AG09319 (cell line): ENCODE measurements at regions not wholly inside any gene's neighbourhood (a gene's known extent, or its start where the extent isn't known, plus 50 kb on each side); places are given as distances from the start of the nearest gene placed in this dataset.

Experiments used
- DNase-seq: peaks from one replicate; pipeline ENCODE4 v3.0.0-alpha.2; 2010; ENCODE audit warnings: low read depth; ENCODE audit errors: extremely low read depth
- TF ChIP-seq, protein P1 (sequence below): IDR thresholded peaks from 2 replicates; pipeline ENCODE4 v1.5.1; 2011; ENCODE audit warnings: low read depth, mild to moderate bottlenecking, inconsistent platforms, low read length, moderate library complexity

DNA sequence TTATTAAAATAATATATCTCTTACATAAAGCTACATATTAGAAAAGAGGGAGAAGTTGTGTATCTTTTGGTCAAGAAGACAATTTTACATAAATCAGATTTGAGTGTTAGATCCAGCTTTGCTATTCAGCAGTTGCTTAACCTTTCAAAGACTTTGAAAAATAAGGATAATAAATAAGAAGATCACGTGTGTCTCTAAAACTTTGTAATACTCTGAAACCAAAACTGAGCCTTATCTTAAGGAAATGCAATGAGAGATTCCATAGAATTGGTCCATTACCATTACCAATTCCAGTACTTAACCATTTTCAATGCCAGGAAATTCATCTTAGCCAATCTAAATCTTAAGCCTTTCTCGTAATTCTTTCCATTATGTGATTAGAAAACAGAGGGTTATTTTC, 89.2 kb upstream of the COL5A2 start:
- no peak for DNase-seq
- TF ChIP-seq, protein P1, sequence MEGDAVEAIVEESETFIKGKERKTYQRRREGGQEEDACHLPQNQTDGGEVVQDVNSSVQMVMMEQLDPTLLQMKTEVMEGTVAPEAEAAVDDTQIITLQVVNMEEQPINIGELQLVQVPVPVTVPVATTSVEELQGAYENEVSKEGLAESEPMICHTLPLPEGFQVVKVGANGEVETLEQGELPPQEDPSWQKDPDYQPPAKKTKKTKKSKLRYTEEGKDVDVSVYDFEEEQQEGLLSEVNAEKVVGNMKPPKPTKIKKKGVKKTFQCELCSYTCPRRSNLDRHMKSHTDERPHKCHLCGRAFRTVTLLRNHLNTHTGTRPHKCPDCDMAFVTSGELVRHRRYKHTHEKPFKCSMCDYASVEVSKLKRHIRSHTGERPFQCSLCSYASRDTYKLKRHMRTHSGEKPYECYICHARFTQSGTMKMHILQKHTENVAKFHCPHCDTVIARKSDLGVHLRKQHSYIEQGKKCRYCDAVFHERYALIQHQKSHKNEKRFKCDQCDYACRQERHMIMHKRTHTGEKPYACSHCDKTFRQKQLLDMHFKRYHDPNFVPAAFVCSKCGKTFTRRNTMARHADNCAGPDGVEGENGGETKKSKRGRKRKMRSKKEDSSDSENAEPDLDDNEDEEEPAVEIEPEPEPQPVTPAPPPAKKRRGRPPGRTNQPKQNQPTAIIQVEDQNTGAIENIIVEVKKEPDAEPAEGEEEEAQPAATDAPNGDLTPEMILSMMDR: no peak

DNA sequence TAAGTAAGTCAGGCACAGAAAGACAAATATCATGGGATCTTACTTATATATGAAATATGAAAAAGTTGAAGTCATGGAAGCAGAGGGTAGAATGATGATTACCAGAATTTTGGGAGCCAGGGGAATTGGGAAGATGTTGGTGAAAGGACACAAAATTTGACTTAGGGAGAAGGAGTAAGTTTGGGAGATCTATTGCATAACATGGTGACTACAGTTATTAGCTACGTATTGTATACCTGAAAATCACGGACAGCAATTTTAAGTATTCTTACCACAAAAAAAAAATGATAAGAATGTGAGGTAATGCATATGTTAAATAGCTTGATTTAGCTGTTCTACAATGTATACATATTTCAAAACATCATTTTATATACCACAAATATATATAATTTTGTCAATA, 94.2 kb upstream of the COL5A2 start:
- TF ChIP-seq, protein P1: no peak
- no peak for DNase-seq

DNA sequence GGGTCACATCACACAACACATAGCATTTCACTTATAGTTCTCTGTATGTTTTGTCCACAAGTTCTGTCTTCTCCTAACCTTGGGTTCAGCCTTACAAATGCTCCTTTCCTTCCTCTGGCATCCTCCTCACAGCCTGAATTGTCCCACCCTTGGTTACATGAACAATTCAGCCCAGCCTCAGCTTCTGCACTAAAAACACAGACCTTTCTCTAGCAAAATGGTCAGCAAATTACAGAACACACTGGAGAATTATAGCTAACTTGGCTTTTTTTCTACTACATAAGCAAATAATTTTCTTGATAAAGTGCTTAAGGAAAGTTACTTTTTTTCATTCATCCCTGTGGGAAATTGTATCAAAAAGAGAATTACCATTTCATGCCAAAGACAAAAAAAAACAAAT, 94.8 kb upstream of the COL5A2 start:
- DNase-seq: no peak
- TF ChIP-seq, protein P1: no peak

DNA sequence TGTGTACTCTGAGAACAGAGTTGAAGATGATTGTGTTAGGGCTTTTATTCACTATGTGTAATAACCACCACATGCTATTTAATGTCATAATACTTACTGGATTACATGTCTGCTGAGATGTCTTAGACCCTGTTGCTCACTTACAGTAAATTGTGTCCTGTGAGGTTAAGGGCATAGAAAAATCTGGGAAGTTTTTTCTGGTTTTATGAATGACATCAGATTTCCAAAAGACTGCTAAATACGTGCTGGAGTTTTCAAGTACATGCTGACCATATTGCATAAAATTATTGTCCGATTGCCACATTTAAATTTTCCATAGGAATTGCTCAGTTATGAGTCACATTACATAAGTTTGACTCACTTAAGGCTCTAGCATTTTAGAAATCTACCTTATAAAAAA, 96.7 kb upstream of the COL5A2 start:
- no peak for DNase-seq
- TF ChIP-seq, protein P1: no peak

DNA sequence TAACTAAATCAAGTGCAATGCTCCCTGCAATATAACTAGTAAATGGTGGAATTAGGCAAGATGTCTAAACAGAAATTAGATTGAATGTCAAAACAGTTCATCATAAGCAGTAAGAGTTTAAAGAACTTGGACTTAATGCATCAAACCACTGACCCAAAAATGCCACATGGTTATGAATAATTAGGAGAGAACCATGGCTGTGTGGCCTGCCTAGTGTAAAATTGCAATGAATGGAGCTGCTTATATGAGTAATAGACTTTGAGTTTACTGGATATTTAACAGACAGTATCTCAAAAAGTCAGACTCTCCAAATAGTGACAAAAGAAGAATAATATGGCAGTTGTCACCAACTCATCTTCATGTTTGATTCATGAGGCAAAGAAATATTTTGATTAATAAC, 101.6 kb upstream of the COL5A2 start:
- TF ChIP-seq, protein P1: no peak
- DNase-seq: no peak

DNA sequence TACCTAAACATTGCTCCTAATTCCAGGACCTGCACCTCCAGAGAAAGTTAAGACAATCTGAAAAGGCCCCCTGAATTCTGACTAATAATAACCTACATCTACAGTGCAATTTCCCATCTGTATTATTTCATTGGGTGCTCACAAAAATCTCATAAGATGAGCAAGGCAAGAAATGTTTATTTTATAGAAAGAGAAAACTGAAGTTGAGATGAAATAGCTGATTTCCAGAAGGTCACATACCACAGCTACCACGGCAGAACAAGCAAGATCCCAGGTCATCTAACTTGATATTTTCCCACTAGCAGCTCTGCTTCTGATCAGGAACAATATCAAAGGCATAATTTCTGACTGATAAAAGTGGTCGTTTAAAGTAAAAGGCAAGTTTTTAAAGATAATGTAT, 105.8 kb upstream of the COL5A2 start:
- TF ChIP-seq, protein P1: no peak
- DNase-seq: no peak

DNA sequence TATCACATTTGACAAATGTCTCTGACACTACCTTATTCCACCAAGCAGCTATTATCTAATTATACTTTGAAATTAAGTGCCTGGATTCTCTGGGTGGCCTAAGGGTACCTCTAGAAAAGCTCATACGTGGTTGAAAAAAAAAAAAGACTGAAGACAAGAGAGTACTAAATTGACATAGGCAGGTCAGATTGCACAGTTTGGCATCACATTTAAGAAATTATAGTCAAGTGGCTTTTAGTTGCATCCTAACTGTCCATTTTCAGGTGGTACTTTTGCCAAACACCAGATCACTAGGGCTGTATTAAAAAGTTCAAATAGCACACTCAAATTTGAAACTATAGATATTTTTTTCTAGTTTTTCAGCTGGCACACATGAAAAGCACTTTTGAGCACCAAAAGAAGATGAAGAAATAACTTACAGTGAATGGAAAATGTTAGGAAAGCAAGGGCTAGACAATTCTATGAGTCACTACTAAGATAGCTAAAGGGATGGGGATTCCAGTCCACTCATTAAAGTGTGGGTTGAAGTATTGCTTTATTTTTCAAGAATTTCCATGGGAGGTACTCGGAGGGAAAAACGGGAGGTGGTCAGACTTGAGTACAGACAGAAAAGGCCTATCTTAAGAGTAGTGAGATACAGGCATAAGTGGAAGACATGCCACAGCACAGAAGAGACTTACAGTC, 106.5 kb upstream of the COL5A2 start:
- peak; percentile 75 for DNase-seq
- TF ChIP-seq, protein P1: no peak
